Endothelial cell of umbilical vein (primary cell): ENCODE measurements at regions not wholly inside any gene's neighbourhood (a gene's known extent, or its start where the extent isn't known, plus 50 kb on each side); places are given as distances from the start of the nearest gene placed in this dataset.

ENCODE experiments used
- BruUV-seq: library from RNA; stranded (reverse); fragments of 400-500 nt; replicated peaks from 2 replicates; lab custom pipeline; 2021; lab: Mats Ljungman, UMichigan
- CTCF ChIA-PET: fragments of 300-600, 350-600 bp; sonication (Branson Sonifier 250); formaldehyde crosslinking; loops from one replicate; lab custom pipeline; 2021; ENCODE audit warnings: antibody characterized with exemption, inconsistent platforms; lab: Charles Lee
- POLR2A ChIA-PET: fragments of 300-600, 350-600 bp; sonication (Branson Sonifier 250); formaldehyde crosslinking; loops from one replicate; lab custom pipeline; 2021; ENCODE audit warnings: antibody characterized with exemption, inconsistent platforms; lab: Charles Lee
- DNase-seq: peaks from one replicate; pipeline ENCODE4 v3.0.0-alpha.2; 2011; ENCODE audit warnings: low read depth, low spot score
- FAIRE-seq: peaks from 2 replicates; lab custom pipeline; 2011; peaks lifted over from hg19 to GRCh38; lab: Jason Lieb, UNC
- H2AFZ ChIP-seq: 2 replicates; pipeline ENCODE4 v1.6.0; 2012; ENCODE audit warnings: low read depth, low read length, control low read depth, inconsistent platforms
- H3K27ac ChIP-seq: 2 replicates; pipeline ENCODE4 v1.5.1; 2011; ENCODE audit warnings: low read depth, mild to moderate bottlenecking, control low read depth, low read length, moderate library complexity; ENCODE audit not compliant: insufficient read depth
- H3K27me3 ChIP-seq, 2 experiments: 2 replicates each; pipeline versions ENCODE4 v1.6.0 to v1.6.1; 2011; ENCODE audit warnings: low read length in 2 of 2, mixed read lengths in 1 of 2; ENCODE audit not compliant: control insufficient read depth in 2 of 2, insufficient read depth in 2 of 2
- H3K36me3 ChIP-seq, 2 experiments: 2 replicates in 1 of 2; 3 replicates in 1 of 2; pipeline ENCODE4 v1.5.1; 2011; ENCODE audit warnings: low read length in 2 of 2, mild to moderate bottlenecking in 1 of 2, moderate library complexity in 1 of 2; ENCODE audit not compliant: control insufficient read depth in 2 of 2, insufficient read depth in 2 of 2; ENCODE audit errors: extremely low read depth in 1 of 2
- H3K4me1 ChIP-seq: 3 replicates; pipeline ENCODE4 v1.5.1; 2011; ENCODE audit warnings: mild to moderate bottlenecking, low read length; ENCODE audit not compliant: control insufficient read depth, insufficient read depth; ENCODE audit errors: extremely low read depth
- H3K4me2 ChIP-seq: 2 replicates; pipeline ENCODE4 v1.6.1; 2011; ENCODE audit warnings: low read length, control low read depth, mixed read lengths; ENCODE audit not compliant: insufficient read depth
- H3K4me3 ChIP-seq, 3 experiments: fragments of 200-600 bp in 1 of 3; sonication (generic), shearing (Covaris generic) in 1 of 3; replicated peaks in 1 of 3; 2 replicates each; pipeline ENCODE4 v1.5.1; 2011 to 2016; ENCODE audit warnings: control low read depth in 3 of 3, low read length in 3 of 3, mild to moderate bottlenecking in 2 of 3, inconsistent platforms in 1 of 3, low read depth in 1 of 3, moderate library complexity in 1 of 3; ENCODE audit not compliant: insufficient read depth in 1 of 3
- H3K79me2 ChIP-seq: 2 replicates; pipeline ENCODE4 v1.6.0; 2012; ENCODE audit warnings: low read length, inconsistent platforms; ENCODE audit not compliant: control insufficient read depth, insufficient read depth
- H3K9ac ChIP-seq: replicated peaks from 2 replicates; pipeline ENCODE3; 2011; ENCODE audit warnings: low read length, control low read depth; ENCODE audit not compliant: insufficient read depth; ENCODE audit errors: extremely low read depth
- H3K9me1 ChIP-seq: replicated peaks from 3 replicates; pipeline ENCODE4 v1.6.0; 2011; ENCODE audit warnings: mild to moderate bottlenecking, low read length; ENCODE audit not compliant: control insufficient read depth, insufficient read depth; ENCODE audit errors: extremely low read depth
- H3K9me3 ChIP-seq: replicated peaks from 2 replicates; pipeline ENCODE4 v1.5.1; 2012; ENCODE audit warnings: low read length, inconsistent platforms; ENCODE audit not compliant: control insufficient read depth, insufficient read depth
- H4K20me1 ChIP-seq: replicated peaks from 2 replicates; pipeline ENCODE3; 2011; ENCODE audit warnings: mild to moderate bottlenecking, low read length; ENCODE audit not compliant: control insufficient read depth, insufficient read depth; ENCODE audit errors: extremely low read depth
- EZH2 ChIP-seq: IDR thresholded peaks from 2 replicates; pipeline ENCODE4 v1.6.1; 2012; ENCODE audit warnings: borderline replicate concordance, low read depth, mild to moderate bottlenecking, moderate library complexity, low read length, inconsistent platforms; ENCODE audit not compliant: severe bottlenecking
- FOS ChIP-seq: IDR thresholded peaks from 2 replicates; pipeline ENCODE4 v1.6.1; 2011; ENCODE audit warnings: mild to moderate bottlenecking, low read length, moderate library complexity, borderline replicate concordance; ENCODE audit not compliant: insufficient read depth
- GATA2 ChIP-seq: IDR thresholded peaks from 2 replicates; pipeline ENCODE4 v1.7.0; 2011; ENCODE audit warnings: low read depth, mild to moderate bottlenecking, moderate library complexity, mixed read lengths, low read length; ENCODE audit not compliant: insufficient read length, insufficient read depth
- JUN ChIP-seq: IDR thresholded peaks from 2 replicates; pipeline ENCODE4 v1.6.1; 2011; ENCODE audit warnings: borderline replicate concordance, low read depth; ENCODE audit not compliant: insufficient read length, insufficient read depth
- MYC ChIP-seq: IDR thresholded peaks from one replicate; pipeline ENCODE4 v1.6.1; 2011; ENCODE audit warnings: mild to moderate bottlenecking, low read depth, low read length
- POLR2A ChIP-seq: IDR thresholded peaks from 2 replicates; pipeline ENCODE4 v1.6.1; 2012; ENCODE audit warnings: low read depth, mild to moderate bottlenecking, control low read depth, low read length
- POLR2AphosphoS5 ChIP-seq: IDR thresholded peaks from 2 replicates; pipeline ENCODE4 v1.6.1; 2012; ENCODE audit warnings: low read depth, mild to moderate bottlenecking, control low read depth, low read length, moderate library complexity; ENCODE audit not compliant: insufficient read depth
- dilution Hi-C: fragments of 300-500 bp; cut with MboI; formaldehyde crosslinking; loops from one replicate; pipeline ENCODE4 v1.15.0; 2019; ENCODE audit warnings: low sequenced_read_pairs; ENCODE audit not compliant: extremely low pct_ligation_motif_present
- intact Hi-C: fragments of 100-400 bp; cut with micrococcal nuclease; formaldehyde crosslinking; loops from one replicate; pipeline ENCODE4 v1.10.0; 2022
- TF ChIP-seq, protein P1 (sequence below): IDR thresholded peaks from 2 replicates; pipeline ENCODE4 v1.6.1; 2011; ENCODE audit not compliant: insufficient read depth, insufficient read length
- TF ChIP-seq, protein P2 (sequence below), 2 donors: IDR thresholded peaks; 1 replicate in 1 of 2; 2 replicates in 1 of 2; pipeline ENCODE4 v1.5.1; 2011; ENCODE audit warnings: low read length in 2 of 2, mild to moderate bottlenecking in 2 of 2, moderate library complexity in 2 of 2, control low read depth in 1 of 2, inconsistent platforms in 1 of 2, low read depth in 1 of 2; ENCODE audit not compliant: insufficient read depth in 1 of 2; ENCODE audit errors: extremely low read depth in 1 of 2

DNA sequence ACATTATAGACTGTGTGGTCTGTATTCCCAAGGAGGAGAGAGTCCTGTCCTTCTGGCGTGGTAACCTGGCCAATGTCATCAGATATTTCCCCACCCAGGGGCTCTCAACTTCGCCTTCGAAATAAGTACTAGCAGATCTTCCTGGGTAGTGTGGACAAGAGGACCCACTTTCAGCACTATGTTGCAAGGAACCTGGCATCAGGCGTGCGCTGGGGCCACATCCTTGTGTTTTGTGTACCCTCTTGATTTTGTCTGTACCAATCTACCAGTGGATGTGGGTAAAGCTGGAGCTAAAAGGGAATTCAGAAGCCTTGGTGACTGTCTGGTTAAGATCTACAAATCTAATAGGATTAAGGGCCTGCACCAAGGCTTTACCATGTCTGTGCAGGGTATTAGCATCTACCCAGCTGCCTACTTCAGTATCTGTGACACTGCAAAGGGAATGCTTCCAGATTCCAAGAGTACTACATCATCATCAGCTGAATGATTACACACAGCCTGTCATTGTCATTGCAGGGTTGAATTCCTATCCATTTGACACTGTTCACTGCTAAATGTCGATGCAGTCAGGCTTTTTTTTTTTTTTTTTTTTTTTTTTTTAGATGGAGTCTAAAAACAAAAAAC, 148.0 kb downstream of the PRR20E start:
- no peaks in the 10 kb centered on the region for H3K9me3 ChIP-seq
- no peak overlapping the region for H3K9ac ChIP-seq
- FAIRE-seq (no peak), DNase-seq (no peak)
- no peaks in the 10 kb centered on the region for H3K79me2 ChIP-seq
- dilution Hi-C loops, result no loop called here
- H3K27me3 ChIP-seq, result no peaks in the 10 kb centered on the region
- intact Hi-C loops, result no loop called here
- H3K27ac ChIP-seq, result no peak overlapping the region
- H3K4me3 ChIP-seq, result no peak overlapping the region
- no peak overlapping the region for H3K4me2 ChIP-seq
- H3K36me3 ChIP-seq, result no peaks in the 10 kb centered on the region
- H2AFZ ChIP-seq, result no peak overlapping the region
- POLR2A ChIA-PET, result no interaction called here
- no TSS peak for BruUV-seq
- no peaks in the 10 kb centered on the region for H3K4me1 ChIP-seq
- TF ChIP-seq MYC (no peak), POLR2AphosphoS5 (no peak), GATA2 (no peak), JUN (no peak), EZH2 (no peak), POLR2A (no peak), FOS (no peak)
- TF ChIP-seq, protein P1, sequence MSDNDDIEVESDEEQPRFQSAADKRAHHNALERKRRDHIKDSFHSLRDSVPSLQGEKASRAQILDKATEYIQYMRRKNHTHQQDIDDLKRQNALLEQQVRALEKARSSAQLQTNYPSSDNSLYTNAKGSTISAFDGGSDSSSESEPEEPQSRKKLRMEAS, result no peak
- TF ChIP-seq, protein P2, sequence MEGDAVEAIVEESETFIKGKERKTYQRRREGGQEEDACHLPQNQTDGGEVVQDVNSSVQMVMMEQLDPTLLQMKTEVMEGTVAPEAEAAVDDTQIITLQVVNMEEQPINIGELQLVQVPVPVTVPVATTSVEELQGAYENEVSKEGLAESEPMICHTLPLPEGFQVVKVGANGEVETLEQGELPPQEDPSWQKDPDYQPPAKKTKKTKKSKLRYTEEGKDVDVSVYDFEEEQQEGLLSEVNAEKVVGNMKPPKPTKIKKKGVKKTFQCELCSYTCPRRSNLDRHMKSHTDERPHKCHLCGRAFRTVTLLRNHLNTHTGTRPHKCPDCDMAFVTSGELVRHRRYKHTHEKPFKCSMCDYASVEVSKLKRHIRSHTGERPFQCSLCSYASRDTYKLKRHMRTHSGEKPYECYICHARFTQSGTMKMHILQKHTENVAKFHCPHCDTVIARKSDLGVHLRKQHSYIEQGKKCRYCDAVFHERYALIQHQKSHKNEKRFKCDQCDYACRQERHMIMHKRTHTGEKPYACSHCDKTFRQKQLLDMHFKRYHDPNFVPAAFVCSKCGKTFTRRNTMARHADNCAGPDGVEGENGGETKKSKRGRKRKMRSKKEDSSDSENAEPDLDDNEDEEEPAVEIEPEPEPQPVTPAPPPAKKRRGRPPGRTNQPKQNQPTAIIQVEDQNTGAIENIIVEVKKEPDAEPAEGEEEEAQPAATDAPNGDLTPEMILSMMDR (IDR thresholded peaks at IDR 0.05; ENCODE audit: extremely low read depth in 1 of 2, insufficient read depth in 1 of 2, low read depth in 1 of 2, low read length in 2 of 2), result no peak
- H3K9me1 ChIP-seq, result no peaks in the 10 kb centered on the region
- CTCF ChIA-PET, result no interaction called here
- no peaks in the 10 kb centered on the region for H4K20me1 ChIP-seq
